ENCODE measurements at regions not wholly inside any gene's neighbourhood (a gene's known extent, or its start where the extent isn't known, plus 50 kb on each side); places are given as distances from the start of the nearest gene placed in this dataset.

DNA sequence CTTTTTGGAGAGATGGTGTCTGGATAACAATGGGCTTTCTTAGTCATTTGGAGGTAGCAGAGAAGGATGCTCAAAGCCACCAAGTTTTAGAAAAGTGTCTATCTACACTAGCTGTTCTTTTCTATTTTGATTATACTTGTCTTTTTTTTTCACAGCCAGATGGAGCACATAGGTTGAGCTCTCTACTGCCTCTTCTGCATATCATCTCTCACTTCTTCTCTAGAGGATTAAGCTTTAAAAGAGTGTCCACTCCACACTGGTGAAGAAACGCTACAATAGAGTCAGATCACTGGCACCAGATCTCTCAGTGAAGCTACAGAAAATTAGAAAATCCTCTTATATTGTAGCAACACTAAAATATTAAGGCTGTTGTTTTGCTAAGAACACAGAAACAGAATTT is 145.3 kb upstream of the MBNL1 start:
- TF ChIP-seq, protein P1, sequence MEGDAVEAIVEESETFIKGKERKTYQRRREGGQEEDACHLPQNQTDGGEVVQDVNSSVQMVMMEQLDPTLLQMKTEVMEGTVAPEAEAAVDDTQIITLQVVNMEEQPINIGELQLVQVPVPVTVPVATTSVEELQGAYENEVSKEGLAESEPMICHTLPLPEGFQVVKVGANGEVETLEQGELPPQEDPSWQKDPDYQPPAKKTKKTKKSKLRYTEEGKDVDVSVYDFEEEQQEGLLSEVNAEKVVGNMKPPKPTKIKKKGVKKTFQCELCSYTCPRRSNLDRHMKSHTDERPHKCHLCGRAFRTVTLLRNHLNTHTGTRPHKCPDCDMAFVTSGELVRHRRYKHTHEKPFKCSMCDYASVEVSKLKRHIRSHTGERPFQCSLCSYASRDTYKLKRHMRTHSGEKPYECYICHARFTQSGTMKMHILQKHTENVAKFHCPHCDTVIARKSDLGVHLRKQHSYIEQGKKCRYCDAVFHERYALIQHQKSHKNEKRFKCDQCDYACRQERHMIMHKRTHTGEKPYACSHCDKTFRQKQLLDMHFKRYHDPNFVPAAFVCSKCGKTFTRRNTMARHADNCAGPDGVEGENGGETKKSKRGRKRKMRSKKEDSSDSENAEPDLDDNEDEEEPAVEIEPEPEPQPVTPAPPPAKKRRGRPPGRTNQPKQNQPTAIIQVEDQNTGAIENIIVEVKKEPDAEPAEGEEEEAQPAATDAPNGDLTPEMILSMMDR (IDR thresholded peaks at IDR 0.05) = no peak
- TF ChIP-seq POLR2A (IDR thresholded peaks at IDR 0.05) = no peak

Data from prostate gland (tissue), 2 donors.